ENCODE measurements at regions not wholly inside any gene's neighbourhood (a gene's known extent, or its start where the extent isn't known, plus 50 kb on each side); places are given as distances from the start of the nearest gene placed in this dataset.

- no peak overlapping the region for H3K27ac ChIP-seq
- H3K4me3 ChIP-seq: no peak overlapping the region
- H3K27me3 ChIP-seq (replicated peaks): no peaks in the 10 kb centered on the region
- H3K4me1 ChIP-seq (replicated peaks): peaks cover 27% of the 10 kb centered on the region
- DNase-seq (ENCODE audit: low read depth in 1 of 2, low spot score in 2 of 2): no peak
- no peaks in the 10 kb centered on the region for H3K9me3 ChIP-seq (replicated peaks)
- no peaks in the 10 kb centered on the region for H3K36me3 ChIP-seq
Measured at GRCh38 chr3:43181202-43181821, 75.4 kb upstream of the POMGNT2 start.

- Histone ChIP-seq H3K27ac (no peak overlapping the region), H3K9me3 (replicated peaks) (no peaks in the 10 kb centered on the region), H3K27me3 (replicated peaks) (no peaks in the 10 kb centered on the region), H3K36me3 (no peaks in the 10 kb centered on the region), H3K4me1 (replicated peaks) (peaks cover 20% of the 10 kb centered on the region), H3K4me3 (no peak overlapping the region)
- no peak for DNase-seq (ENCODE audit: low read depth in 1 of 2, low spot score in 2 of 2)
Measured at GRCh38 chr3:43180694-43181093, 74.8 kb upstream of the POMGNT2 start.

- DNase-seq (ENCODE audit: low read depth in 1 of 2, low spot score in 2 of 2): no peak
- Histone ChIP-seq H3K27ac (no peak overlapping the region), H3K9me3 (replicated peaks) (no peaks in the 10 kb centered on the region), H3K27me3 (replicated peaks) (no peaks in the 10 kb centered on the region), H3K36me3 (no peaks in the 10 kb centered on the region), H3K4me3 (no peak overlapping the region), H3K4me1 (replicated peaks) (peaks cover 16% of the 10 kb centered on the region)
Measured at GRCh38 chr3:43180027-43180426, 74.1 kb upstream of the POMGNT2 start.

GRCh38 chr3:43178891-43179366, 73.0 kb upstream of the POMGNT2 start:
- H3K4me1 ChIP-seq (replicated peaks): peaks cover 14% of the 10 kb centered on the region
- no peaks in the 10 kb centered on the region for H3K36me3 ChIP-seq
- H3K27ac ChIP-seq: no peak overlapping the region
- H3K4me3 ChIP-seq: no peak overlapping the region
- H3K27me3 ChIP-seq (replicated peaks): no peaks in the 10 kb centered on the region
- DNase-seq (ENCODE audit: low read depth in 1 of 2, low spot score in 2 of 2): no peak
- H3K9me3 ChIP-seq (replicated peaks): no peaks in the 10 kb centered on the region

- no peaks in the 10 kb centered on the region for H3K36me3 ChIP-seq
- H3K27ac ChIP-seq: no peak overlapping the region
- DNase-seq (ENCODE audit: low read depth in 1 of 2, low spot score in 2 of 2): no peak
Measured at GRCh38 chr3:43177085-43177484, 71.2 kb upstream of the POMGNT2 start.

GRCh38 chr3:43176666-43177065, 70.8 kb upstream of the POMGNT2 start:
- H3K27ac ChIP-seq: no peak overlapping the region
- H3K4me3 ChIP-seq: no peak overlapping the region
- H3K9me3 ChIP-seq (replicated peaks): no peaks in the 10 kb centered on the region
- H3K4me1 ChIP-seq (replicated peaks): peaks cover 14% of the 10 kb centered on the region
- no peaks in the 10 kb centered on the region for H3K27me3 ChIP-seq (replicated peaks)
- no peaks in the 10 kb centered on the region for H3K36me3 ChIP-seq
- no peak for DNase-seq (ENCODE audit: low read depth in 1 of 2, low spot score in 2 of 2)

More at GRCh38 chr3:43177085-43177484, 71.2 kb upstream of the POMGNT2 start:
- H3K4me1 ChIP-seq (replicated peaks): peaks cover 14% of the 10 kb centered on the region
- H3K9me3 ChIP-seq (replicated peaks): no peaks in the 10 kb centered on the region
- H3K4me3 ChIP-seq: no peak overlapping the region
- H3K27me3 ChIP-seq (replicated peaks): no peaks in the 10 kb centered on the region

GRCh38 chr3:43175541-43175940, 69.7 kb upstream of the POMGNT2 start:
- no peaks in the 10 kb centered on the region for H3K9me3 ChIP-seq (replicated peaks)
- no peaks in the 10 kb centered on the region for H3K27me3 ChIP-seq (replicated peaks)
- H3K4me3 ChIP-seq: no peak overlapping the region
- H3K4me1 ChIP-seq (replicated peaks): peaks cover 14% of the 10 kb centered on the region
- H3K27ac ChIP-seq: no peak overlapping the region
- no peak for DNase-seq (ENCODE audit: low read depth in 1 of 2, low spot score in 2 of 2)
- H3K36me3 ChIP-seq: no peaks in the 10 kb centered on the region

GRCh38 chr3:43173949-43174348, 68.1 kb upstream of the POMGNT2 start:
- H3K36me3 ChIP-seq: no peaks in the 10 kb centered on the region
- no peaks in the 10 kb centered on the region for H3K4me1 ChIP-seq (replicated peaks)
- no peaks in the 10 kb centered on the region for H3K9me3 ChIP-seq (replicated peaks)
- H3K27me3 ChIP-seq (replicated peaks): no peaks in the 10 kb centered on the region
- H3K4me3 ChIP-seq: no peak overlapping the region
- no peak overlapping the region for H3K27ac ChIP-seq
- no peak for DNase-seq (ENCODE audit: low read depth in 1 of 2, low spot score in 2 of 2)

GRCh38 chr3:43171748-43172147, 65.9 kb upstream of the POMGNT2 start:
- H3K27me3 ChIP-seq (replicated peaks): no peaks in the 10 kb centered on the region
- H3K27ac ChIP-seq: no peak overlapping the region
- H3K9me3 ChIP-seq (replicated peaks): no peaks in the 10 kb centered on the region
- no peaks in the 10 kb centered on the region for H3K36me3 ChIP-seq
- H3K4me3 ChIP-seq: no peak overlapping the region
- no peak for DNase-seq (ENCODE audit: low read depth in 1 of 2, low spot score in 2 of 2)
- H3K4me1 ChIP-seq (replicated peaks): no peaks in the 10 kb centered on the region

GRCh38 chr3:43170553-43170952, 64.7 kb upstream of the POMGNT2 start:
- no peaks in the 10 kb centered on the region for H3K9me3 ChIP-seq (replicated peaks)
- H3K27me3 ChIP-seq (replicated peaks): no peaks in the 10 kb centered on the region
- H3K27ac ChIP-seq: no peak overlapping the region
- no peak for DNase-seq (ENCODE audit: low read depth in 1 of 2, low spot score in 2 of 2)
- no peak overlapping the region for H3K4me3 ChIP-seq
- no peaks in the 10 kb centered on the region for H3K4me1 ChIP-seq (replicated peaks)
- H3K36me3 ChIP-seq: no peaks in the 10 kb centered on the region

GRCh38 chr3:43169987-43170386, 64.1 kb upstream of the POMGNT2 start:
- no peak for DNase-seq (ENCODE audit: low read depth in 1 of 2, low spot score in 2 of 2)
- no peak overlapping the region for H3K4me3 ChIP-seq
- no peaks in the 10 kb centered on the region for H3K27me3 ChIP-seq (replicated peaks)
- no peak overlapping the region for H3K27ac ChIP-seq
- no peaks in the 10 kb centered on the region for H3K4me1 ChIP-seq (replicated peaks)
- no peaks in the 10 kb centered on the region for H3K9me3 ChIP-seq (replicated peaks)
- no peaks in the 10 kb centered on the region for H3K36me3 ChIP-seq

- Histone ChIP-seq H3K4me3 (no peak overlapping the region), H3K4me1 (replicated peaks) (no peaks in the 10 kb centered on the region), H3K27ac (no peak overlapping the region), H3K9me3 (replicated peaks) (no peaks in the 10 kb centered on the region), H3K36me3 (no peaks in the 10 kb centered on the region), H3K27me3 (replicated peaks) (no peaks in the 10 kb centered on the region)
- no peak for DNase-seq (ENCODE audit: low read depth in 1 of 2, low spot score in 2 of 2)
Measured at GRCh38 chr3:43166406-43166805, 60.5 kb upstream of the POMGNT2 start.

GRCh38 chr3:43165786-43166185, 59.9 kb upstream of the POMGNT2 start:
- no peak for DNase-seq (ENCODE audit: low read depth in 1 of 2, low spot score in 2 of 2)
- H3K9me3 ChIP-seq (replicated peaks): no peaks in the 10 kb centered on the region

GRCh38 chr3:43163895-43164493, 58.1 kb upstream of the POMGNT2 start:
- Histone ChIP-seq H3K4me1 (replicated peaks) (no peaks in the 10 kb centered on the region), H3K36me3 (no peaks in the 10 kb centered on the region), H3K27ac (no peak overlapping the region), H3K4me3 (no peak overlapping the region), H3K9me3 (replicated peaks) (no peaks in the 10 kb centered on the region), H3K27me3 (replicated peaks) (no peaks in the 10 kb centered on the region)
- DNase-seq (ENCODE audit: low read depth in 1 of 2, low spot score in 2 of 2): no peak

More at GRCh38 chr3:43165786-43166185, 59.9 kb upstream of the POMGNT2 start:
- H3K27me3 ChIP-seq (replicated peaks): no peaks in the 10 kb centered on the region
- H3K27ac ChIP-seq: no peak overlapping the region
- no peaks in the 10 kb centered on the region for H3K4me1 ChIP-seq (replicated peaks)
- no peak overlapping the region for H3K4me3 ChIP-seq
- no peaks in the 10 kb centered on the region for H3K36me3 ChIP-seq
